Dermis blood vessel endothelial cell (primary cell): ENCODE measurements at regions not wholly inside any gene's neighbourhood (a gene's known extent, or its start where the extent isn't known, plus 50 kb on each side); places are given as distances from the start of the nearest gene placed in this dataset.

Source experiments
- DNase-seq: peaks from one replicate; pipeline ENCODE4 v3.0.0; 2010

- DNase-seq = no peak
Observed at GRCh38 chr18:67379981-67380380, 136.5 kb downstream of the DSEL start.

- no peak for DNase-seq
Observed at GRCh38 chr18:67376372-67376771, 140.1 kb downstream of the DSEL start.

- no peak for DNase-seq
Observed at GRCh38 chr18:67373636-67374035, 142.9 kb downstream of the DSEL start.

GRCh38 chr18:67367540-67367939 lies 149.0 kb downstream of the DSEL start:
- no peak for DNase-seq

GRCh38 chr18:67363694-67364093 lies 152.8 kb downstream of the DSEL start:
- DNase-seq = no peak

- DNase-seq = no peak
Observed at GRCh38 chr18:67362906-67363305, 153.6 kb downstream of the DSEL start.

GRCh38 chr18:67359873-67360838 lies 156.4 kb downstream of the DSEL start:
- peak; percentile 96 for DNase-seq

GRCh38 chr18:67358947-67359346 lies 157.6 kb downstream of the DSEL start:
- DNase-seq = no peak

GRCh38 chr18:67354692-67355091 lies 161.8 kb downstream of the DSEL start:
- no peak for DNase-seq

- no peak for DNase-seq
Observed at GRCh38 chr18:67354091-67354490, 162.4 kb downstream of the DSEL start.

GRCh38 chr18:67347438-67347837 lies 169.1 kb downstream of the DSEL start:
- DNase-seq = no peak

GRCh38 chr18:67342159-67342558 lies 174.4 kb downstream of the DSEL start:
- DNase-seq = no peak

- DNase-seq = no peak
Observed at GRCh38 chr18:67337696-67338095, 178.8 kb downstream of the DSEL start.

- DNase-seq = no peak
Observed at GRCh38 chr18:67331857-67332256, 184.7 kb downstream of the DSEL start.

- no peak for DNase-seq
Observed at GRCh38 chr18:67319109-67319508, 197.4 kb downstream of the DSEL start.

- DNase-seq = no peak
Observed at GRCh38 chr18:67318651-67319050, 197.9 kb downstream of the DSEL start.

- DNase-seq = peak; percentile 68
Observed at GRCh38 chr18:67310826-67311225, 205.7 kb downstream of the DSEL start.

GRCh38 chr18:67308819-67309218 lies 207.7 kb downstream of the DSEL start:
- no peak for DNase-seq

- DNase-seq = peak; percentile 72
Observed at GRCh38 chr18:67305466-67305865, 211.1 kb downstream of the DSEL start.

GRCh38 chr18:67302043-67302442 lies 214.5 kb downstream of the DSEL start:
- DNase-seq = peak; percentile 17

GRCh38 chr18:67301592-67301991 lies 214.9 kb downstream of the DSEL start:
- DNase-seq = peak; percentile 2

- DNase-seq = no peak
Observed at GRCh38 chr18:67300498-67300897, 216.0 kb downstream of the DSEL start.

GRCh38 chr18:67292814-67293213 lies 223.7 kb downstream of the DSEL start:
- DNase-seq = no peak

- no peak for DNase-seq
Observed at GRCh38 chr18:67290421-67290820, 226.1 kb downstream of the DSEL start.

GRCh38 chr18:67285583-67285982 lies 230.9 kb downstream of the DSEL start:
- DNase-seq = no peak
